T47D (cell line): ENCODE measurements at regions not wholly inside any gene's neighbourhood (a gene's known extent, or its start where the extent isn't known, plus 50 kb on each side); places are given as distances from the start of the nearest gene placed in this dataset.

Source experiments
- DNase-seq, 2 experiments: peaks; one replicate each; pipeline versions ENCODE4 v3.0.0 to v3.0.0-alpha.2; 2011 to 2012; ENCODE audit warnings: low read depth in 1 of 2, low spot score in 1 of 2
- JUND ChIP-seq: IDR thresholded peaks from 2 replicates; pipeline ENCODE4 v1.6.1; 2012; ENCODE audit warnings: low read depth
- in situ Hi-C: cut with HindIII; loops from 2 replicates; pipeline ENCODE4 v1.10.0; 2016; ENCODE audit warnings: low sequenced_read_pairs, low pct_unique_long_range_greater_than_20kb

GRCh38 chr17:6893382-6894205, 62.1 kb upstream of the TEKT1 start:
- in situ Hi-C loops, result no loop called here
- TF ChIP-seq JUND, result no peak
- no peak for DNase-seq

GRCh38 chr17:6894206-6894528, 62.6 kb upstream of the TEKT1 start:
- in situ Hi-C loops, result no loop called here
- no peak for DNase-seq

GRCh38 chr17:6901086-6901485, 69.6 kb upstream of the TEKT1 start:
- no peak for TF ChIP-seq JUND
- in situ Hi-C loops, result no loop called here
- DNase-seq, result no peak

More at GRCh38 chr17:6894206-6894528, 62.6 kb upstream of the TEKT1 start:
- TF ChIP-seq JUND, result no peak

GRCh38 chr17:6903326-6903900, 71.9 kb upstream of the TEKT1 start:
- in situ Hi-C loops, result no loop called here
- no peak for DNase-seq
- no peak for TF ChIP-seq JUND

GRCh38 chr17:6908807-6909206, 77.3 kb upstream of the TEKT1 start:
- no peak for TF ChIP-seq JUND
- no peak for DNase-seq
- in situ Hi-C loops, result no loop called here

- in situ Hi-C loops, result no loop called here
- no peak for TF ChIP-seq JUND
- DNase-seq, result peak in 1 of 2 experiments; percentile 47
Observed at GRCh38 chr17:6910987-6911603, 79.6 kb upstream of the TEKT1 start.

GRCh38 chr17:6912110-6913051, 80.9 kb upstream of the TEKT1 start:
- in situ Hi-C loops, result no loop called here
- no peak for TF ChIP-seq JUND
- DNase-seq, result no peak

GRCh38 chr17:6913608-6914443, 82.0 kb upstream of the ALOX12 start:
- in situ Hi-C loops, result no loop called here

GRCh38 chr17:6914711-6915110, 81.1 kb upstream of the ALOX12 start:
- in situ Hi-C loops, result no loop called here
- DNase-seq, result peak in 1 of 2 experiments; percentile 12
- TF ChIP-seq JUND, result no peak

More at GRCh38 chr17:6913608-6914443, 82.0 kb upstream of the ALOX12 start:
- DNase-seq, result peak; percentile 23 to 57
- no peak for TF ChIP-seq JUND

- TF ChIP-seq JUND, result no peak
- in situ Hi-C loops, result no loop called here
- no peak for DNase-seq
Observed at GRCh38 chr17:6915620-6916019, 80.2 kb upstream of the ALOX12 start.

- DNase-seq, result no peak
- in situ Hi-C loops, result no loop called here
- TF ChIP-seq JUND, result no peak
Observed at GRCh38 chr17:6919158-6919557, 76.7 kb upstream of the ALOX12 start.

- no peak for TF ChIP-seq JUND
- DNase-seq, result no peak
- in situ Hi-C loops, result no loop called here
Observed at GRCh38 chr17:6923385-6923784, 72.5 kb upstream of the ALOX12 start.
